ENCODE measurements at regions not wholly inside any gene's neighbourhood (a gene's known extent, or its start where the extent isn't known, plus 50 kb on each side); places are given as distances from the start of the nearest gene placed in this dataset.

DNA sequence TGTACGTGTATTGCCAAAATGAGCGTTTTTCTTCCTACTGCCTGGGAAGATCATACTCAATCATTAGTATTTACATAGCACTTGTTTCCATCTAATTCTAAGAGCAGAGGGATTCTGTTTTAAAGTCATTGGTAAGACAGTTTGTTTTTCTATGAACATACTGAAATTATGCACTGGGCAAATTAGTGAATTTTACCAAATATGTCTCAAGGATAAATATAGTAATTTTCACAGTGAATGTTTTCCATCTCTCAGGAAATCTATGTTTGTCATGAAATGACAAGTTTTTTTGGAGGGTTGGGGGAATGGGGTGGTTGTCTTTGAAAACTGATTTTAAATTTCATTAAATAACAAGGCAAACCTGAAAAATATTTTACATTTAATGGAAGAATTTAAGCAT, 441.3 kb upstream of the ARRDC3 start:
- no peak for TF ChIP-seq POLR2A (IDR thresholded peaks at IDR 0.05)
- TF ChIP-seq, protein P1, sequence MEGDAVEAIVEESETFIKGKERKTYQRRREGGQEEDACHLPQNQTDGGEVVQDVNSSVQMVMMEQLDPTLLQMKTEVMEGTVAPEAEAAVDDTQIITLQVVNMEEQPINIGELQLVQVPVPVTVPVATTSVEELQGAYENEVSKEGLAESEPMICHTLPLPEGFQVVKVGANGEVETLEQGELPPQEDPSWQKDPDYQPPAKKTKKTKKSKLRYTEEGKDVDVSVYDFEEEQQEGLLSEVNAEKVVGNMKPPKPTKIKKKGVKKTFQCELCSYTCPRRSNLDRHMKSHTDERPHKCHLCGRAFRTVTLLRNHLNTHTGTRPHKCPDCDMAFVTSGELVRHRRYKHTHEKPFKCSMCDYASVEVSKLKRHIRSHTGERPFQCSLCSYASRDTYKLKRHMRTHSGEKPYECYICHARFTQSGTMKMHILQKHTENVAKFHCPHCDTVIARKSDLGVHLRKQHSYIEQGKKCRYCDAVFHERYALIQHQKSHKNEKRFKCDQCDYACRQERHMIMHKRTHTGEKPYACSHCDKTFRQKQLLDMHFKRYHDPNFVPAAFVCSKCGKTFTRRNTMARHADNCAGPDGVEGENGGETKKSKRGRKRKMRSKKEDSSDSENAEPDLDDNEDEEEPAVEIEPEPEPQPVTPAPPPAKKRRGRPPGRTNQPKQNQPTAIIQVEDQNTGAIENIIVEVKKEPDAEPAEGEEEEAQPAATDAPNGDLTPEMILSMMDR (IDR thresholded peaks at IDR 0.05 in 8 of 11, conservative IDR thresholded peaks at IDR 0.05 in 3 of 11), result no peak
- no peak for TF ChIP-seq POLR2AphosphoS5 (IDR thresholded peaks at IDR 0.05)

All from spleen (tissue), 7 donors.